Gastrocnemius medialis (tissue), 4 donors: ENCODE measurements at regions not wholly inside any gene's neighbourhood (a gene's known extent, or its start where the extent isn't known, plus 50 kb on each side); places are given as distances from the start of the nearest gene placed in this dataset.

Source experiments
- CTCF ChIP-seq, 5 experiments: fragments of 450-650 bp in 3 of 5; fragments of 200-600 bp in 2 of 5; sonication (generic) in 2 of 5; IDR thresholded peaks in 4 of 5; conservative IDR thresholded peaks in 1 of 5; 1 replicate in 4 of 5; 2 replicates in 1 of 5; pipeline ENCODE4 v1.5.1; 2016 to 2019; ENCODE audit warnings: antibody characterized with exemption in 5 of 5, mild to moderate bottlenecking in 3 of 5, moderate library complexity in 3 of 5
- POLR2A ChIP-seq, 2 donors: fragments of 450-650 bp; IDR thresholded peaks; one replicate each; pipeline ENCODE4 v1.6.1; 2017; ENCODE audit warnings: antibody characterized with exemption in 2 of 2, mild to moderate bottlenecking in 2 of 2, moderate library complexity in 2 of 2

DNA sequence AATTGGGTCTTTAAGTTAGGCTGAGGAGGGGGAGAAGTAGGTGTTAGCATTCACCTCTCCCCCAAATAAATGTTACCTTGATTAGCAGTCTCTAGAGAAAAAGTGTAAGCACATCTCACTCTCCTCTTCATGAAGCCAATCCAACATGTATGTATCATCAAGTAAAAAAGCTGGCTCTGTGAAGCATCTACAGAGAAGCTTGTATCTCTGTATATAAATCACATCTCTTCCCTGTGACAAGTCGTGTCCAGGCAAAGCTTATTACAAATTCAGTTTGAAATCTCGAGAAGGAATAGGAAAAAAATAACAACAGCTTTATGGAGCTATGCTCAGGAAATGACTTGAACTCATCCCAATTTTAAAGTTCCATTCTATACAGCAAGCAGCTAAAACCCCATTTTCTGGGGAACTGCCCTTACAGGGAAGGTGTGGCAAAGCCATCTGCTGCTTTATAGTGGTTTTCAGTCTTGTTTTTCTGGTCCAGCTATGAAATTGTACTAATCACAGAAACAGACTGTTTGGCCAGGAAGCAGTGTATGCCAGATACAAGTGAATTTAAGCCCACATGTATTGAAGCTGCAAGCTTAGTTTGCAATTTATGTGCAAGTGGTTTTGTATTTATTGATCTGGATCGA, 313.3 kb upstream of the NOCT start:
- no peak for TF ChIP-seq POLR2A (IDR thresholded peaks at IDR 0.05)
- no peak for TF ChIP-seq CTCF (IDR thresholded peaks at IDR 0.05 in 4 of 5, conservative IDR thresholded peaks at IDR 0.05 in 1 of 5)
